Epidermal melanocyte (primary cell): ENCODE measurements at regions not wholly inside any gene's neighbourhood (a gene's known extent, or its start where the extent isn't known, plus 50 kb on each side); places are given as distances from the start of the nearest gene placed in this dataset.
"Not testable (repeated sequence)": the region's sequence is repeated elsewhere in the genome, so short reads cannot be mapped to it uniquely, and the experiment has no call there.

Source experiments
- DNase-seq: peaks from one replicate; pipeline ENCODE4 v3.0.0; 2011; ENCODE audit warnings: low spot score; ENCODE audit not compliant: insufficient read length

DNA sequence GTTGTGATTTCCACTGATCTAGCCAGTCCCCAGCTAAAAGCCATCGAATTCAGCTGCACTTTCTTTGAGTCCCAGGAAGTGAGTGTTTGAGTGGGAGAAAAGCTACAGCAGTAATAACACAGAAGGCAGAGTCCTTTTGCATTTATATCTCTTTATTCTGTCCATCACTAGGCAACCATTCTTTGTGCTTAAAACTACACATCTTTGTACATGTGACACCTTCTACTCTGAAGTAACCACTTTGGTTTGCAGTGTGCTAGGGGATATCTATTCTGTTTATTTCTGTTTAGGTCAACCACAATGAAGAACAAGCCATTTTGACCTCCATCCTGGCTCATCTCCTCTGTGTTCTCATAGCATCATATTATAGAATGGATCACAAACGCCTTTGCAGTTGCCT is 226.0 kb upstream of the SERP2 start:
- DNase-seq, result no peak

DNA sequence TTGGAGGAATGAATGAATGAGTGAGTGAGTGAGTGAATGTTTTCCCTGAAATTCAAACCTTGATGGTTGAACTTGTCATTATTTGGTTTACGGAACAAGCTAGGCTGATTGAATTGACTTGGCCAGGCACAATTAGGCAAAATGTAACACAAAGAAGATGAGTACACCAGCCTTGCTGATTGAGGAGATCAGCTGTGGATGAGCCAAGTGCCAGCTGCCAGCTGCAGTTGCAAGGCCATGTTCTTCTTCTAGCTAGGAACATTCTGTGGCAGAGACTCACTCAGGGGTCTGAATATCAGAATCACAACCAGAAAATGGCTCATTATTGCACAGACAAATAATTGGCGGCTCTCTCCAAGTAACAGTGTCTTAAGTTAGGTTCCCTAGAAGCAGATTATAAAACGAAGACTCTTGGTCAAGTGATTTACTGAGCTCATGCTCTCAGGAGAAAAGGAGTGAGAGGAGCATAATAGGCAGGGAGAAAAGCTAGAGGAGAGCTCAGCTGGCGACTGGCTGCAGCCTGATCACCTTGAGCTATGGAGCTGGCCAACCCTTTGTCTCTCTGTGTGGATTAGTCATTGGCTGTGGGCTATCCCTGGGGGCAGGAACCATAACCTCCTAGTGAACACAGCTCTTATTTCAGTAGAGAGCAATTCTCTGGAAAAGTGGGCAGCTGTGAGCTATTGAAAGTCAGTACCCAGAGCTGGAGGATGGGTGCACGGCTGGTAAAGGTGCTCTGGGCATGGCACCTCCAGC is 225.3 kb upstream of the SERP2 start:
- DNase-seq, result no peak

DNA sequence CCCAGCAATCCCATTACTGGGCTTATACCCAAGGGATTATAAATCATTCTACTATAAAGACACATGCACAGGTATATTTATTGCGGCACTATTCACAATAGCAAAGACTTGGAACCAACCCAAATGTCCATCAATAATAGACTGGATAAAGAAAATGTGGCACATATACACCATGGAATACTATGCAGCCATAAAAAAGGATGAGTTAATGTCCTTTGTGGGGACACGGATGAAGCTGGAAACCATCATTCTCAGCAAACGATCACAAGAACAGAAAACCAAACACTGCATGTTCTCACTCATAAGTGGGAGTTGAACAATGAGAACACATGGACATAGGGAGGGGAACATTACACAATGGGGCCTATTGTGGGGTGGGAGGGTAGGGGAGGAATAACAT is 224.4 kb upstream of the SERP2 start:
- DNase-seq, result not testable (repeated sequence)

DNA sequence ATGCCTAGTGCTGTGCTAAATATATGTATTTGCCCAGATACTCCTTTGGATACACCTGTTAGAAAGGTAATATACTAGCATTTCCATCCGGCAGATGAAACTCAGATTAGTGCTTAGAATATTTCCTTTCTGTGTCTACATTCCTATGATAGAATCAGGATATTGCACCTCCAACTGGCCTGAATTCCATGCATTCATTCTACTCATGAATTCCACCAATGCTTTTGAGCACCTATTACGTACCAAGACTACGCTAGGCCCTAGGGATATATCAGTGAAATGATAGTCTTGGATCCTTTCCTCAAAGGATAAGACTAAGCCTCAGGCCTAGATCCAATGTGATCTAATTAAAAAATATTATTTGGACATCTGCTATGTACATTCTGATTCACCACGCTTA is 223.8 kb upstream of the SERP2 start:
- DNase-seq, result no peak

DNA sequence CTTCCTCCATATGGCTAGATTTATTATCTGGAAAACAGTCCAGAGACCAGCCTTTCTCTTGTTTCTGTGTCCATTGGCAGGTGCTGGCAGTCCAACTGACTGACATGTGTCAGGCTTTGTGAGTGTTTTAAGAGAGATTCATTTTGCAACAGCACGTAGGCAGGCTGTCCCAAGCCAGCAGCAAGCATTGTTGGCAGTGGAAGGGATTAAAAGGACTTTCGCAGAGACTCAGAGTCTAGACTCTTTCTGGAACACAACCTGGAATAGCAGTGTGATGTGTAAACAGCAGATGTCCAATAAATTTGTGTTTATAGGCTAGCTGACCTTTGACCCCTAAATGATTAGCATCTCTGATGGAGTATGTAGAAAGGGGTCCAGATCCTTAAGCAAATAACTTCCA is 222.2 kb upstream of the SERP2 start:
- no peak for DNase-seq

DNA sequence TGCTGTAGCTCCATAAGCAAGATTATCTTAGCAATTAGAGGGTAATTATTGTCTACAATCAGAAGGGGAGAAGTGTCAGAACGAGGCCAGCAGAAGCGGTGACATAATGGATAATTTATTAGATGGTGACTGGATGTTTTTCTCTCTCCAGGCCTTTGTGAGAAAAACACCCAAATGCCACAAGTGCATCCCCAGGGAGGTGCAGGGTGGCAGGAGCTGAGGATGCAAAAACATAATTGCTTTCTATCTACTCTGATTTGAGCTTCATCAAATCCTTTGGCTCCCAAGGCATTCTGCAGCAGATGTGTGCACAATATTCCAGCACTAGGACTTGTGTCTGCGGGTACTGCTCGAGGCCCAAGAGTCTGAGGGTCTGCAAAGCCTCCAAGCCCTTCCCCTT is 220.1 kb upstream of the SERP2 start:
- no peak for DNase-seq

DNA sequence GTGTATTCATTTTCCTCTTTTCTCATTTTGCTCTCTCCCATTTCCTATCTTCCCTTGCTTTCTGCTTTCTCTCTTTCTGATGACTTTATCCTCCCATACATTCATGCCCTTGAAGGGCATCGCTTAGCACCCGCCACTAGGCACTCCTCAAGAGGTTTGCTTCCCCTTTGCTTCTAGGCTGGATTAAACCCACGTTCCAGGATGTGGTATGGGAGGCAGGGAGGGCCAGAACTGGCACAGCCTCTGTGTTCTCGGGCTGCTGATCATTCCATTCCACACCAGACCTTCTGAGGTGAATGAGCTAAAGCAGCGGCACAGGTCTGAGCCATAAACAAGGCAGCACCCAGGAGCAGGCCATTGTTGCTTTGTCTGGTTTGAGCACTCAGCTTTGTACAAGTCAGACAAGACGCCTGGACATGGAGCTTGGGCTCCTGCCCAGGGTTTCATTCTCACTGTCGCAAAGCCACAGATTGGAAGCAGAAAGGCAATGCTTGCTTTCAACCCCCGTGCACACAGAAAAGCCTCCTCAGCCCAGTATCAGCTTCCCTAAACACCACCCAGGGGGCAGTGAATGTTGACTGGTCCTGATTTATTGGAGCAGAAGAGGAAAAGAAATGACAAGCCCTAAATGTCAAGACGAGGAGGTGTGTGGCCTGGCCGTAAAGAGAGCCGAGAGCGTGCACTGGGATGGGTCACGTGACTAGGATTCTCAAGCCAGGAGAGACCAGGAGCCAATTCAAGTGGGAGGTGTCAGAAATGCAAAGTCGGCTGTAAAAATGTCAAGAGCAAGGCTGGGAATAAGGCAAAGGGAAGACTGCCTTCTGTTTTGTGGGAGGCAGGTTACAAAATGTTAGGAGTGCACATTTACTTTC is 218.0 kb upstream of the SERP2 start:
- no peak for DNase-seq

DNA sequence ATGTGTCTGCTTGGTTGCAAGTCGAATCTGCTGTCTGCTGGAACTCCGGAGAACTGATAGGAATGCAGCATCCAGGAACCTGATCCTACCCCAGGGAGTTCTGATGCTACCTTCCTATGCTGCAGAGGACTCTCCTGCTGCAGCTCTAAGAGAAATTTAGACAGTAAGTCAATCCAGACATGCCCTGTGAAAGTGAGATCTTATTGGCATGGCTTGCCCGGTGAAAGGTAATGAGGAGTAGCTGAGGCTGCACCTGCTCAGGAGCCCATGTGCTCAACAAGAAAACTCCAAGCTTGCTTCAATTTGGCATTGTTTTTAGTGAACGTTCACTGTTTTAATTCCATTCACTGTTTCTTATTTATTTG is 217.3 kb upstream of the SERP2 start:
- no peak for DNase-seq

DNA sequence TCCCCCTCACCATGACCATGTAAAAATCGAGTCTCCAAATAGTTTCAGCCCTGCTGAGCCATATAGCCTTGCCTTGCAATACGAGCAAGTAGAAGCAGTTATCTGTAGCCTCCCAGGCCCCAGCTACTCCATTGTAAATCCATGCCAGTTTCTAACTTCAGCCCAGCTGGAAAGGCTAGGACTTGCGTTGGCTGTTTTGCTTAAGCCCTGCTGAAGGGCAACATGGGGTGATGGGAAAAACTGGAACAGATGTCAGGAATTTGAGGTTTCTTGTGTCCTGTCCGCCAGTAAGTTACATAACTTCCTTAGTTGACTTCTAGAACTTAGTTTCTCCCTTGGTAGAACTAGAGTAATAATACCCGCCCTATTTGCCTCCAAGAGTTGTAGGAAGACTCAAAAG is 216.0 kb upstream of the SERP2 start:
- DNase-seq, result no peak

DNA sequence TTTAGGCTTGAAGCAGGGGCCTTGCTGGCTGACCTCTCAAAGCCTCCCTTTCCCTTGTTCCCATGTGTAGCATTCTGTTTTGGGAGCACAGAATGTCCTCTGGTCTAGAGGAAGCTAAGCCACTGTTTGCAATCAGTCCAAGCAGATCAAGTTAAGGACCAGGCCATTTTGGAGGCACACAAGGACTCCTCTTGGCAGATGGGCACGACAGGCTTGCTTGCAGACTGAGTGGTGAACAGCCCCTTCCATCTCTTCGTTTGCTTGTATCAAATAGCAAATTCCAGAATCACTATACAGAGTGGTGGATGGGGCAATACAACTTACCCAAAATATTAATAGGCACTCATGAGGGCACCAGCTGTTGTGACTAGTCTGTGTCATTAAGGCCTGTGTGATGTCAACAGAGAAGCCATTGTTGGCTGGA is 215.5 kb upstream of the SERP2 start:
- DNase-seq, result no peak

DNA sequence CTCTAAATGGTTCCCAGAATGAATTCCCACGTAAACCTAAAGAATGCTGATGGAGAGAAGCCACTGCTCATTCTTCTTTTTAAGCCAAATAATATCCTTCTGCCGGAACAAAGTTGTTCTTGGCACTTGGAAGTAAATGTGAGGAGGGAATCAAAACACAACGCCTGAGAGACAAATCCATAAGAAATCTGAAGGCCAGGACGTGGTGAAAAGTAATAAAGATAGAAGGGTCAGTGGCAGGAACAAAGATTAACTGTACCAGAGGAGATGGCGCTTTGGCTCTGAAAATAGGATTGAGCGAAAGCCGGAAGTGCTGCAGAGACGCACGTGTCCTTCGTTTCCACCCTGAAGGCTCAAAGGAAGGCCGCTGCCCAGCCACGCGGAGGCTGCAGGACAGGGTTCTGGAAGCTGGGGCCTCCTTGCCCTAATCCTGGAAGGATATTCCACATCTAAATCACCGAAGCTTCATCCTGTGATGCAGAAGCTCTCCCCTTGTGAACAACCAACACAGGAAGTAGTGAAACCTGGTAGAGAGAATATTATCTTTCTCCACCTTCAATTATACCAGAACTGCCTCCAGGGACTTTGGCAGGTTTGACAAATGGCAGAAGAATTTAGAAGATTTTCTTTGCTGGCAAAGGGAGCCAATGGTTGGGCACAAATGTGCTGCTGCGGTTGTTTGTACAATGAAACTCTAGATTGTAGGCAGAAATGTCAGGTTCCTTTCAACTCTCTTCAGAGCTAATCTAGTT is 214.6 kb upstream of the SERP2 start:
- DNase-seq, result no peak

DNA sequence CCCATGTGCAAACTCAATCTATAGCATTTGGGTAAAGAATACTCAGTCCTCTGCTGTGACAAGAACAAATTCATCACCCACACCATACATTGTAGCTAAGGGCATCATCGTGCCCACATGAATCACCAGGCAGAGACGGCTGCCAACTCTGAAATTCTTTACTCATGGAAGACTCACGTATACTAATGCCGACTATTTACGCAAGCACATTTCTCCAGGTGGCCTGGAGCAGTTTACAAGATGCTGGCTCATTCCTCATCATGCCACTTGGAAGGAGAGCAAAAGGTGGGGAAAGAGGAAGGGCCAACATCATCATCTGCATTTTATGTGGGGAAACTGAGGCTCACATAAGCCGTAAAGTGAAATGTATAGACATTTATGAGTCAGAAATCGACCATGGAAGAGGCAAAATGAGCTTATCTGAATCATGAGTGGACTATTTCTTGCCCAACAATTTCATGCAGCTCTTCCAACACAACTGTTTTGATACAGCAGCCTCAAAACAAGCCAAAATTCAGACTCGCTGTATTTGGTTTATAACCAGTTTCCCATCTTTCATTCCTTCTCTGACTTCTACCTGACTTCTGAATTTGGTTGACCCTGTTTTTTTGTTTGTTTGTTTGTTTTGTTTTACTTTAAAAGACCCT is 213.9 kb upstream of the SERP2 start:
- DNase-seq, result no peak

DNA sequence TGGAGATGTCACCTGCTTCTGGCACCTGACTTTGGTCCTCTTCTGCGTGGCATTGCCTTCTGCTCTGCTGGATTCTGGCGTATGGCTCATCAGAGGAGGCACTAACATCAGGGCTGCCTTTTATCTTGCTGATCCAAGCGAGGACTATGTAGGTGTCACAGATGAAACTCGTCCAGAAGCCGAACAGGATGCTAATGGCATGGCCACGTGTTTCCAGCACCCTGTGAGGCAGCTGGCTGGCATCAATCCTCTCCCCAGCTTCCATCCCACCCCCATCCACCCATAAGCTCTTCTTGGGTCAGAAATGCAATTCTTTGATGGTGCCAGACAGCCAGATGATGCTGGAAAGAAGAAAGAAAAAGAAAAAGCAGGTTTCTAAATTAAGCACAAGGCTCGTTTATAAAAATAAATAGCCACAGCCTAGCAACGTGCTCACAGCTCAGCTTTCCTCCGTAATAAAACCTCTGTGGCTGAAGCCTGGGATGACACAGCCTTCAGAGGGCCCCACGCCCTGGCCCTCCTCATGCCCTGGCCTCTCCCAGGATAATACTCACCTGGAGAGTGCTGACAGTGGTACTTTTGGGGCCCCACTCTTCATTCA is 212.9 kb upstream of the SERP2 start:
- DNase-seq, result no peak

DNA sequence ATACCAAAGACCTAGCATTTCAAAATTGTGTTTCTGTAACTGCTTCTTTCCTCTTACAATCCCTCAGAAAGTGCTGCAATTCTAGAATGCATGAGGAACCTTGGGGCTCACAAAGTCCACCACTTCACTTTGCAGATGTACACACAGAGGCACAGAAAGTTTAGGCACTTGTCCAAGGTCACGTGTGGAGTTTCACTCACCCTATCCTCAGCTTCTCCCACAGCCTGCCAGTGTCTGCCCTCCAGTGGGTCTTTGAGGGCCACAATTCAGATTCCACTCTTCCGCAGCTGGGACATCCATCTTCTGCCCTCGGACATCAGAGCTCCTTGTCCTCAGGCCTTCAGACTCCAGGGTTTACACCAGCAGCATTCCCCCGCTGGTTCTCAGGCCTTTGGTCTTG is 210.5 kb upstream of the SERP2 start:
- DNase-seq, result no peak

DNA sequence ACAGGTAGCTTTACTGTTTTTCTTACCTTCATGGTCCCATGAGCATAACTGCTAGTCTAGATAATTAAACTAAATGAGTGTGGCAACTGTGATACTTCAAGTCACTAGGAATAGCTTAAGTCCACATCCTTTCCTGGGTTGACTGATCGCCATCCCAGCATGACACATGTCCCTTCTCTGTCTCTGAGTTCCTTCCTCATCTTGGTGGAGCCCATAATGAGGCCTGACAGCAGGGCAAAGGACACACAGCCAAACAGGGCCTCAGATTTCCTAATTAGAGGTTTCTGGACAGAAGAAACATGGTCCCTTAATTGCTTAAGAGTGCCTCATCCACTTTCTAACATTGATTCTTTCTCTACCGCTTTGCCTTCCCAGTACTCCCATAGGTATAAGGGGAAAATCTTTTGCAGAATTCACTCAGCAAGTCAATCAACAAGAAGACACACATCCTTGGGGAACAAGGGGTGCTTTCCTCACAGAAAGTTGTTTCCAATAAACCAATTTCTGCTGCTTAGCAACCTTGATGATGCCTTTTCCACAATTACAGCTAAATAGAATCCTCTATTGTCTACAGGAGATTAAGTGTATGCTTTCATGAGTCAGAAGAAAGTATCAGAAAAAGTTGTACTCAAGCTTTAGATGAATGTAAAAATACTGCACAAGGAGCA is 208.3 kb upstream of the SERP2 start:
- DNase-seq, result no peak

DNA sequence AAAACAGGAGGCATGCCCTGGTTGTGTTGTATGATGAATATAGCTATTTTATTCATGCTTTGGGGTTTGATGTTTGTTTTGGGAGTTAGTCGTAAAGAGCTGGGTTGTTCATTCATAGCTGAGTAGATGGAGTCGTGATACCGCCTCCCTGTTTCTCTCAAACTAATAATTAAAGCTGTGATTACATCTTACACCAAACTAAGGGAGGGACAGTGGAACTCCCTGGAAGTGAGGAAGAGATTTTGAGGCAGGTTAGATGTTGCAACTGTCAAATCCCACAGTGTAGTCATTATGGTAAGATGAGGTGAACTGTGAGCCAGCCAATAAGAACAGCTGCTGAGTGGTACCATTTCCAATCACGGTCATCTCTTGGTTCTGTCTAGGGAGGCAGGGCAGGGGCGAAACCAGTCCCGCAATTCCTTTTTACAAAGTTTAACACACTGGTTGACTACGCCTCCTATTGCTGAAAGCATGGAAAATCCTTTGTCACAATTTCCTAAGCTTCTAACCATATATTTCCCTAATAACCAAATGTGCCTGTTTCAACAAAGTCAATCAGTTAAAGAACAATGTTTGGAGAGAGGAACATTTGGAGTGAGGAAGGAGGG is 207.6 kb upstream of the SERP2 start:
- DNase-seq, result no peak

DNA sequence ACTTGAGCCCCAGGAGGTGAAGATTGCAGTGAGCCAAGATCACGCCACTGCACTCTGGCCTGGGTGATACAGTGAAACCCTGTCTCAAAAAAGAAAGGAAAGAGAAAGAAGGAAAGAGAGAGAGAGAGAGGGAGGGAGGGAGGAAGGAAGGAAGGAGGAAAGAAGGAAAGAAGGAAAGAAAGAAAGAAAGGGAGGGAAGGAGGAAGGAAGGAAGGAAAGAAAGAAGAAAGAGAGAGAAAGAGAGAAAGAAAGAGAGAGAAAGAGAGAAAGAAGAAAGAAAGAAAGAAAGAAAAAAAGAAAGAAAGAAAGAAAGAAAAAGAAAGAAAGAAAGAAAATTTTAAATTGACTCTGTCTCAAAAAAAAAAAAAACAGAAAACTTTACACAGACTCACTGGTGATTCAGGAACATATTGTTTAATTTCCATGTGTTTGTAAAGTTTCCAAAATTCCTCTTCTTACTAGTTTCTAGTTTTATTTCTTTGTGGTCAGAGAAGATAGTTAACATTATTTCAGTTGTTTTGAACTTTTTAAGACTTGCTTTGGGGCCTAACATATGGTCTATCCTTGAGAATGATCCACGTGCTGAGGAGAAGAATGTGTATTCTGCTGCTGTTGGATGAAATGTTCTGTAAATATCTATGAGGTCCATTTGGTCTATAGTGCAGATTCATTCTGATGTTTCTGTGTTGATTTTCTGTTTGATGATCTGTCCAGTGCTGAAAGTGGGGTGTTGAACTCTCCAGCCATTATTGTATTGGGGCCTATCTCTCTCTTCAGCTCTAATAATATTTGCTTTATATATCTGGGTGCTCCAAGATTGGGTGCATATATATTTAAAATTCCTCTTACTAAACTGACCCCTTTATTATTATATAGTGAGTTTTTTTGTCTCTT is 204.4 kb upstream of the SERP2 start:
- no peak for DNase-seq

DNA sequence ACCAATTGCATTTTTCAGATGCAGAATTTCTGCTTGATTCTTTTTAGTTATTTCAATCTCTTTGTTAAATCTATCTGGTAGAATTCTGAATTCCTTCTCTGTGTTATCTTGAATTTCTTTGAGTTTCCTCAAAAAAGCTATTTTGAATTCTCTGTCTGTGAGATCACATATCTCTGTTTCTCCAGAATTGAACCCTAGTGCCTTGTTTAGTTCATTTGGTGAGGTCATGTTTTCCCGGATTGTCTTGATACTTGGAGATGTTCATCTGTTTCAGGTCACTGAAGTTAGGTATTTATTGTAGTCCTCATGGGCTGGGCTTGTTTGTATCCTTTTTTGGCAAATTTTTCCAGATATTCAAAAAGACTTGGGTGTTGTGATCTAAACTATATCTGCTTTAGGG is 202.9 kb upstream of the SERP2 start:
- DNase-seq, result no peak

DNA sequence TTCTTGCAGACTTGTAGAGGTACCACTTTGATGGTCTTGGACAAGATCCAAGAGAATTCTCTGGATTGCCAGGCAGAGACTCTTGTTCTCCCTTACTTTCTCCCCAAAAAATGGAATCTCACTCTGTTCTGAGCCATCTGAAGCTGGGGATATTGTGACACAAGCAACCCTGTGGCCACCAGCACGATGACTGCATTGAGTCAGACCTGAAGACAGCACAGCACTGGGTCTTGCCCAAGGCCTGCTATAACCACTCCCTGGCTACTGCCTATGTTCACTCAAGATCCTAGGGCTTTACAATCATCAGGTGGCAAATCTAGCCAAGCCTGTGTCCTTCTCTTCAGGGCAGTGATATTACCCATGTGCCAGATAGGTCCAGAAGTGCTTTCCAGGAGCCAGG is 202.5 kb upstream of the SERP2 start:
- no peak for DNase-seq
